Glutamatergic neuron (in vitro differentiated cells): ENCODE measurements at regions not wholly inside any gene's neighbourhood (a gene's known extent, or its start where the extent isn't known, plus 50 kb on each side); places are given as distances from the start of the nearest gene placed in this dataset.

Experiments used
- DNase-seq: peaks from one replicate; pipeline ENCODE4 v3.0.0; 2022
- H3K27ac Mint-ChIP-seq: one replicate; pipeline ENCODE4 v1.8.0; 2020; ENCODE audit warnings: mild to moderate bottlenecking, mixed read lengths, inconsistent platforms; ENCODE audit not compliant: unreplicated experiment
- H3K27me3 Mint-ChIP-seq: one replicate; pipeline ENCODE4 v1.8.0; 2020; ENCODE audit warnings: mild to moderate bottlenecking, moderate library complexity, mixed read lengths, inconsistent platforms; ENCODE audit not compliant: unreplicated experiment
- H3K36me3 Mint-ChIP-seq: one replicate; pipeline ENCODE4 v1.8.0; 2020; ENCODE audit warnings: mild to moderate bottlenecking, mixed read lengths, inconsistent platforms; ENCODE audit not compliant: unreplicated experiment
- H3K4me1 Mint-ChIP-seq: one replicate; pipeline ENCODE4 v1.8.0; 2020; ENCODE audit warnings: mild to moderate bottlenecking, low read depth, mixed read lengths, inconsistent platforms; ENCODE audit not compliant: unreplicated experiment
- H3K4me3 Mint-ChIP-seq: one replicate; pipeline ENCODE4 v1.8.0; 2020; ENCODE audit warnings: mild to moderate bottlenecking, mixed read lengths, inconsistent platforms; ENCODE audit not compliant: unreplicated experiment
- H3K9me3 Mint-ChIP-seq: one replicate; pipeline ENCODE4 v1.8.0; 2020; ENCODE audit warnings: mild to moderate bottlenecking, moderate library complexity, mixed read lengths, inconsistent platforms; ENCODE audit not compliant: unreplicated experiment
- CTCF ChIP-seq: fragments of 200-600 bp; sonication (generic); IDR thresholded peaks from one replicate; pipeline ENCODE4 v1.5.0; 2021; ENCODE audit not compliant: partially characterized antibody, unreplicated experiment

- Mint-ChIP-seq H3K27ac (no peak overlapping the region), H3K36me3 (no peaks in the 10 kb centered on the region), H3K4me1 (peaks cover 7% of the 10 kb centered on the region), H3K27me3 (peaks cover 3% of the 10 kb centered on the region), H3K4me3 (no peak overlapping the region), H3K9me3 (no peaks in the 10 kb centered on the region)
- DNase-seq, result no peak
- TF ChIP-seq CTCF, result no peak
Observed at GRCh38 chr17:15883617-15884111, 61.3 kb upstream of the ADORA2B start.

GRCh38 chr17:15884731-15885130 is 60.2 kb upstream of the ADORA2B start:
- H3K4me1 Mint-ChIP-seq, result peaks cover 7% of the 10 kb centered on the region
- H3K27ac Mint-ChIP-seq, result no peak overlapping the region
- no peak for TF ChIP-seq CTCF
- DNase-seq, result no peak
- no peaks in the 10 kb centered on the region for H3K36me3 Mint-ChIP-seq
- no peaks in the 10 kb centered on the region for H3K9me3 Mint-ChIP-seq
- peaks cover 3% of the 10 kb centered on the region for H3K27me3 Mint-ChIP-seq
- H3K4me3 Mint-ChIP-seq, result no peak overlapping the region

GRCh38 chr17:15885770-15886169 is 59.2 kb upstream of the ADORA2B start:
- no peak for DNase-seq
- Mint-ChIP-seq H3K27me3 (peaks cover 3% of the 10 kb centered on the region), H3K27ac (no peak overlapping the region), H3K36me3 (no peaks in the 10 kb centered on the region), H3K4me3 (no peak overlapping the region), H3K4me1 (peaks cover 7% of the 10 kb centered on the region), H3K9me3 (no peaks in the 10 kb centered on the region)
- TF ChIP-seq CTCF, result no peak

GRCh38 chr17:15886221-15886620 is 58.7 kb upstream of the ADORA2B start:
- peaks cover 3% of the 10 kb centered on the region for H3K27me3 Mint-ChIP-seq
- no peak for DNase-seq
- no peaks in the 10 kb centered on the region for H3K36me3 Mint-ChIP-seq
- no peak overlapping the region for H3K27ac Mint-ChIP-seq
- H3K9me3 Mint-ChIP-seq, result no peaks in the 10 kb centered on the region
- peaks cover 7% of the 10 kb centered on the region for H3K4me1 Mint-ChIP-seq
- no peak overlapping the region for H3K4me3 Mint-ChIP-seq
- TF ChIP-seq CTCF, result no peak

- no peak overlapping the region for H3K4me3 Mint-ChIP-seq
- peaks cover 3% of the 10 kb centered on the region for H3K4me1 Mint-ChIP-seq
- H3K36me3 Mint-ChIP-seq, result no peaks in the 10 kb centered on the region
- no peak for TF ChIP-seq CTCF
- no peaks in the 10 kb centered on the region for H3K9me3 Mint-ChIP-seq
- H3K27ac Mint-ChIP-seq, result no peak overlapping the region
- DNase-seq, result no peak
- peaks cover 3% of the 10 kb centered on the region for H3K27me3 Mint-ChIP-seq
Observed at GRCh38 chr17:15886804-15887203, 58.1 kb upstream of the ADORA2B start.
